ENCODE measurements at regions not wholly inside any gene's neighbourhood (a gene's known extent, or its start where the extent isn't known, plus 50 kb on each side); places are given as distances from the start of the nearest gene placed in this dataset.

GRCh38 chr2:128778843-128779242 is 460.2 kb upstream of the HS6ST1 start:
- DNase-seq (ENCODE audit: low spot score) = no peak

GRCh38 chr2:128779301-128780095 is 460.8 kb upstream of the HS6ST1 start:
- no peak for DNase-seq (ENCODE audit: low spot score)

GRCh38 chr2:128780434-128781080 is 461.9 kb upstream of the HS6ST1 start:
- DNase-seq (ENCODE audit: low spot score) = no peak

GRCh38 chr2:128781166-128781565 is 462.5 kb upstream of the HS6ST1 start:
- DNase-seq (ENCODE audit: low spot score) = no peak

GRCh38 chr2:128781585-128782385 is 463.1 kb upstream of the HS6ST1 start:
- DNase-seq (ENCODE audit: low spot score) = no peak

GRCh38 chr2:128782411-128783192 is 463.9 kb upstream of the HS6ST1 start:
- no peak for DNase-seq (ENCODE audit: low spot score)

- no peak for DNase-seq (ENCODE audit: low spot score)
These were observed 464.6 kb upstream of the HS6ST1 start for GRCh38 chr2:128783193-128783671.

- no peak for DNase-seq (ENCODE audit: low spot score)
These were observed 465.2 kb upstream of the HS6ST1 start for GRCh38 chr2:128783896-128784295.

GRCh38 chr2:128784626-128785306 is 466.1 kb upstream of the HS6ST1 start:
- no peak for DNase-seq (ENCODE audit: low spot score)

- no peak for DNase-seq (ENCODE audit: low spot score)
These were observed 467.6 kb upstream of the HS6ST1 start for GRCh38 chr2:128786316-128786715.

GRCh38 chr2:128786741-128787478 is 468.2 kb upstream of the HS6ST1 start:
- no peak for DNase-seq (ENCODE audit: low spot score)

- DNase-seq (ENCODE audit: low spot score) = no peak
These were observed 468.9 kb upstream of the HS6ST1 start for GRCh38 chr2:128787616-128788015.

- no peak for DNase-seq (ENCODE audit: low spot score)
These were observed 470.1 kb upstream of the HS6ST1 start for GRCh38 chr2:128788636-128789220.

GRCh38 chr2:128789221-128789620 is 470.6 kb upstream of the HS6ST1 start:
- no peak for DNase-seq (ENCODE audit: low spot score)

GRCh38 chr2:128789776-128790455 is 471.2 kb upstream of the HS6ST1 start:
- DNase-seq (ENCODE audit: low spot score) = no peak

GRCh38 chr2:128790541-128791001 is 471.9 kb upstream of the HS6ST1 start:
- DNase-seq (ENCODE audit: low spot score) = no peak

- DNase-seq (ENCODE audit: low spot score) = no peak
These were observed 472.7 kb upstream of the HS6ST1 start for GRCh38 chr2:128791120-128791984.

GRCh38 chr2:128791985-128792320 is 473.3 kb upstream of the HS6ST1 start:
- no peak for DNase-seq (ENCODE audit: low spot score)
